ENCODE measurements at regions not wholly inside any gene's neighbourhood (a gene's known extent, or its start where the extent isn't known, plus 50 kb on each side); places are given as distances from the start of the nearest gene placed in this dataset.

DNA sequence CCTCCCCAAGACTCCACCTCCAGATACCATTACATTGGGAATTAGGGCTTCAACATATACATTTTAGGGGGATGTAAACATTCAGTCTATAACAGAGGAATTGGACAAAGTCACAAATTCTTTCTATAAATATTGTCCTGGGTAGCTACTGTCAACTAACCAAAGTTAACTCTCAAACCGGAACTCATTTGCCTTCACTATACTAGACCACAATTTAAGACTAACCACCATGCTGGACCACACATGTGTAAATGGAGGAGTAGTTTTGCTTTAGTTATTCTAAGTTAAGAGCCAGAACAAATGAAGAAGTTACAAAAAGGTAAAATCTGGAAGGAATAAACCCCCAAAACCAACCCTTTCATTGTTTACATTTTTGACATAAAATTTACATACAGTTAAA, 222.8 kb downstream of the NDFIP2 start:
- TF ChIP-seq, protein P1, sequence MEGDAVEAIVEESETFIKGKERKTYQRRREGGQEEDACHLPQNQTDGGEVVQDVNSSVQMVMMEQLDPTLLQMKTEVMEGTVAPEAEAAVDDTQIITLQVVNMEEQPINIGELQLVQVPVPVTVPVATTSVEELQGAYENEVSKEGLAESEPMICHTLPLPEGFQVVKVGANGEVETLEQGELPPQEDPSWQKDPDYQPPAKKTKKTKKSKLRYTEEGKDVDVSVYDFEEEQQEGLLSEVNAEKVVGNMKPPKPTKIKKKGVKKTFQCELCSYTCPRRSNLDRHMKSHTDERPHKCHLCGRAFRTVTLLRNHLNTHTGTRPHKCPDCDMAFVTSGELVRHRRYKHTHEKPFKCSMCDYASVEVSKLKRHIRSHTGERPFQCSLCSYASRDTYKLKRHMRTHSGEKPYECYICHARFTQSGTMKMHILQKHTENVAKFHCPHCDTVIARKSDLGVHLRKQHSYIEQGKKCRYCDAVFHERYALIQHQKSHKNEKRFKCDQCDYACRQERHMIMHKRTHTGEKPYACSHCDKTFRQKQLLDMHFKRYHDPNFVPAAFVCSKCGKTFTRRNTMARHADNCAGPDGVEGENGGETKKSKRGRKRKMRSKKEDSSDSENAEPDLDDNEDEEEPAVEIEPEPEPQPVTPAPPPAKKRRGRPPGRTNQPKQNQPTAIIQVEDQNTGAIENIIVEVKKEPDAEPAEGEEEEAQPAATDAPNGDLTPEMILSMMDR (conservative IDR thresholded peaks at IDR 0.05; ENCODE audit: low read depth in 2 of 2) = no peak
- TF ChIP-seq EZH2phosphoT487 (IDR thresholded peaks at IDR 0.05; ENCODE audit: unreplicated experiment) (no peak), EZH2 (IDR thresholded peaks at IDR 0.05; ENCODE audit: low read depth, unreplicated experiment) (no peak), ZNF331 (CRISPR knock-in tag; IDR thresholded peaks at IDR 0.05; ENCODE audit: low read depth) (no peak)
- TF ChIP-seq, protein P2, sequence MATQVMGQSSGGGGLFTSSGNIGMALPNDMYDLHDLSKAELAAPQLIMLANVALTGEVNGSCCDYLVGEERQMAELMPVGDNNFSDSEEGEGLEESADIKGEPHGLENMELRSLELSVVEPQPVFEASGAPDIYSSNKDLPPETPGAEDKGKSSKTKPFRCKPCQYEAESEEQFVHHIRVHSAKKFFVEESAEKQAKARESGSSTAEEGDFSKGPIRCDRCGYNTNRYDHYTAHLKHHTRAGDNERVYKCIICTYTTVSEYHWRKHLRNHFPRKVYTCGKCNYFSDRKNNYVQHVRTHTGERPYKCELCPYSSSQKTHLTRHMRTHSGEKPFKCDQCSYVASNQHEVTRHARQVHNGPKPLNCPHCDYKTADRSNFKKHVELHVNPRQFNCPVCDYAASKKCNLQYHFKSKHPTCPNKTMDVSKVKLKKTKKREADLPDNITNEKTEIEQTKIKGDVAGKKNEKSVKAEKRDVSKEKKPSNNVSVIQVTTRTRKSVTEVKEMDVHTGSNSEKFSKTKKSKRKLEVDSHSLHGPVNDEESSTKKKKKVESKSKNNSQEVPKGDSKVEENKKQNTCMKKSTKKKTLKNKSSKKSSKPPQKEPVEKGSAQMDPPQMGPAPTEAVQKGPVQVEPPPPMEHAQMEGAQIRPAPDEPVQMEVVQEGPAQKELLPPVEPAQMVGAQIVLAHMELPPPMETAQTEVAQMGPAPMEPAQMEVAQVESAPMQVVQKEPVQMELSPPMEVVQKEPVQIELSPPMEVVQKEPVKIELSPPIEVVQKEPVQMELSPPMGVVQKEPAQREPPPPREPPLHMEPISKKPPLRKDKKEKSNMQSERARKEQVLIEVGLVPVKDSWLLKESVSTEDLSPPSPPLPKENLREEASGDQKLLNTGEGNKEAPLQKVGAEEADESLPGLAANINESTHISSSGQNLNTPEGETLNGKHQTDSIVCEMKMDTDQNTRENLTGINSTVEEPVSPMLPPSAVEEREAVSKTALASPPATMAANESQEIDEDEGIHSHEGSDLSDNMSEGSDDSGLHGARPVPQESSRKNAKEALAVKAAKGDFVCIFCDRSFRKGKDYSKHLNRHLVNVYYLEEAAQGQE (IDR thresholded peaks at IDR 0.05; ENCODE audit: unreplicated experiment) = no peak

Data from GM23338 (cell line).